Karpas-422 (cell line): ENCODE measurements at regions not wholly inside any gene's neighbourhood (a gene's known extent, or its start where the extent isn't known, plus 50 kb on each side); places are given as distances from the start of the nearest gene placed in this dataset.

Experiments
- DNase-seq: peaks from one replicate; pipeline ENCODE4 v3.0.0-alpha.2; 2015
- H2AFZ ChIP-seq: fragments of 200-600 bp; sonication (generic); 2 replicates; pipeline ENCODE4 v1.6.1; 2014; ENCODE audit warnings: antibody characterized with exemption, low read length, mixed read lengths
- H3K27ac ChIP-seq: fragments of 200-600 bp; sonication (generic); 2 replicates; pipeline ENCODE4 v1.5.1; 2014; ENCODE audit warnings: mild to moderate bottlenecking, low read length, moderate library complexity
- H3K27me3 ChIP-seq: fragments of 200-600 bp; sonication (generic); 2 replicates; pipeline ENCODE4 v1.6.1; 2014; ENCODE audit warnings: low read length, mixed read lengths
- H3K36me3 ChIP-seq: fragments of 200-600 bp; sonication (generic); 2 replicates; pipeline ENCODE4 v1.6.1; 2014; ENCODE audit warnings: low read length, mixed read lengths; ENCODE audit not compliant: insufficient read depth
- H3K4me1 ChIP-seq: fragments of 200-600 bp; sonication (generic); 2 replicates; pipeline ENCODE4 v1.6.1; 2014; ENCODE audit warnings: mild to moderate bottlenecking, low read length, mixed read lengths
- H3K4me2 ChIP-seq: fragments of 200-600 bp; sonication (generic); 2 replicates; pipeline ENCODE4 v1.6.1; 2014; ENCODE audit warnings: low read length, low read depth, mild to moderate bottlenecking; ENCODE audit not compliant: poor library complexity, severe bottlenecking
- H3K4me3 ChIP-seq: fragments of 200-600 bp; sonication (generic); 2 replicates; pipeline ENCODE4 v1.5.1; 2014; ENCODE audit warnings: mild to moderate bottlenecking, antibody characterized with exemption, low read length, mixed read lengths
- H3K79me2 ChIP-seq: fragments of 200-600 bp; sonication (generic); 2 replicates; pipeline ENCODE4 v1.6.1; 2014; ENCODE audit warnings: mild to moderate bottlenecking, low read length, mixed read lengths
- H3K9ac ChIP-seq: fragments of 200-600 bp; sonication (generic); 2 replicates; pipeline ENCODE4 v1.6.0; 2014; ENCODE audit warnings: low read length
- H3K9me2 ChIP-seq: fragments of 200-600 bp; sonication (generic), shearing (Covaris generic); replicated peaks from 2 replicates; pipeline ENCODE4 v1.6.0; 2014; ENCODE audit warnings: mild to moderate bottlenecking, low read length, moderate library complexity; ENCODE audit not compliant: insufficient read depth
- H3K9me3 ChIP-seq: fragments of 300-700, 200-600 bp; sonication (generic); 2 replicates; pipeline ENCODE4 v1.6.1; 2014; ENCODE audit warnings: low read length, mixed read lengths
- H4K20me1 ChIP-seq: fragments of 200-600 bp; sonication (generic); 2 replicates; pipeline ENCODE4 v1.6.1; 2014; ENCODE audit warnings: mild to moderate bottlenecking, antibody characterized with exemption, low read length, low read depth; ENCODE audit not compliant: insufficient read depth

DNA sequence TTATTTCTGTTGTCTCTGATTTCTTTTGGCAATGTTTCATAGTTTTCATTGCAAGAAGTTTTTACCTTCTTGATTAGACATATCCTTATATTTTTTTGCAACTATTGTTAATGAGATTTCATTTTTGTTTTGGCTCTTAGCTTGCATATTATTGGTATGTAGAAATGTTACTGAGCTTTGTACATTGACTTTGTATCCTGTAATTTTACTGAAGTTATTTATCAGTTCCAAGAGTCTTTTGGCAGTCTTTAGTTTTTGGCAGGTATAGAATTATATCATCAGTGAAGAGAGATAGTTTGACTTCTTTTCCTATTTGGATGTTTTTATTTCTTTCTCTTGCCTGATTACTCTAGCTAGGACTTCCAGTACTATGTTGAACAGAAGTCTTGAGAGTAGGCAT lies 375.7 kb downstream of the TDRD3 start:
- H3K79me2 ChIP-seq, result no peaks in the 10 kb centered on the region

DNA sequence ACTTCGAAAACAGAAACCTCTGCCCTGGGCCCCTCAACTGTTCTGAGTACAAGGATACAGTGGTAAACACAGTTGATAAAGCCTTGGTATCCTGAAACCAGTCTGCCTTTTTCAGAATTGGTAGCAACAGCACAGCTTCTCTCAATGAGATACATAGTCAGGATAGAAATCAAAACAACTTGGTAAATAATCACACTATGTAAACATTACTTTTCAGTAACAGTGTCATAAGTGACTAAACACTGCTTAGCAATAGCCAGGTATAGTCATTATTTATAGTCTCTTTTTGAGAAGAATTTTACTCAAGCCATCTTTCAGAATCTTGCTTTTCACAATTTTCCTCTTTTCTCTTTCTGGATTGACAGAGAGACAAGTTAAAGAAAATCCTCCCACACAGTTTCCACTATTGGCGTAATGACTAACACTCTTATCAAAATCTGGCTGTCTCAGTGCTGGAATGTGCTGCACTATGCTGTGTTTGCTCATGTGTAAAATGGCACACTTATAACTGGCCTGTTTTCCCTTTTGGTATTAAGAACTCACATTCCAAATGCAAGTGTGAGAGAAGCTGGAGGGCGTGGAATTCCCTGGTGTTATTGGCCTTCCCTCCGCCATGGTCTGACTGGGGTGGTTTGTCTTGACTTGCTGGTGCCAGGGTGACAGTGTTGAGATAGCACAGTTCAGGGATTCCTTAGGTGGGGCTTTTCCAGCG lies 368.8 kb downstream of the TDRD3 start:
- H3K27ac ChIP-seq, result no peak overlapping the region
- no peaks in the 10 kb centered on the region for H3K4me1 ChIP-seq
- H2AFZ ChIP-seq, result no peak overlapping the region
- no peak for DNase-seq
- no peaks in the 10 kb centered on the region for H3K36me3 ChIP-seq
- H3K27me3 ChIP-seq, result no peaks in the 10 kb centered on the region
- no peak overlapping the region for H3K4me3 ChIP-seq
- H3K9ac ChIP-seq, result no peak overlapping the region
- H3K4me2 ChIP-seq, result no peak overlapping the region
- H3K9me3 ChIP-seq, result no peaks in the 10 kb centered on the region
- no peaks in the 10 kb centered on the region; the same call in none of the 2 replicates for H3K9me2 ChIP-seq
- no peaks in the 10 kb centered on the region for H4K20me1 ChIP-seq
- H3K79me2 ChIP-seq, result no peaks in the 10 kb centered on the region

More for the DNA sequence above, 375.7 kb downstream of the TDRD3 start:
- DNase-seq, result no peak
- no peaks in the 10 kb centered on the region for H4K20me1 ChIP-seq
- no peak overlapping the region for H3K4me3 ChIP-seq
- H3K36me3 ChIP-seq, result no peaks in the 10 kb centered on the region
- H3K9me3 ChIP-seq, result no peaks in the 10 kb centered on the region
- H3K4me1 ChIP-seq, result no peaks in the 10 kb centered on the region
- no peak overlapping the region for H2AFZ ChIP-seq
- H3K27ac ChIP-seq, result no peak overlapping the region
- H3K9ac ChIP-seq, result no peak overlapping the region
- no peaks in the 10 kb centered on the region; the same call in 1 of the 2 replicates for H3K9me2 ChIP-seq
- H3K27me3 ChIP-seq, result no peaks in the 10 kb centered on the region
- no peak overlapping the region for H3K4me2 ChIP-seq

DNA sequence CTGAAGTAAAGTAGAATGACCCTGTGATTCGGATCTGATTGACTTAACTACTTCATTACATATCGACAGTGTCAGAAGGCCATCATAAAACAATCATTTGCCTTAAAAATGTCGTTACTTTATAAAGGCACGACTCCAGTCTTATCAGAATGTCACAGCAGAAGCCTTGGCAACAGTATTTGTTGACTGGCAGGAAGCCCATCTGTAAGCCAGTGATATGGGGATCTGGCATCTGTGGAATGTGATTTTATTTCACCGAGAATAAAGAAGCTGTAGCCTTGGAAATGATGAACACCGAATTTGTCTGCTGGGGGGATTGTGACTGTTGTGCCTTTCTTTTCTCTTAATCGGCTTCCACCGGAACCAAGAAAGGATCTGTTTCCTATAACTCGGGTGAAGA lies 362.5 kb downstream of the TDRD3 start:
- Histone ChIP-seq H3K27me3 (no peaks in the 10 kb centered on the region), H3K9me2 (no peaks in the 10 kb centered on the region; the same call in 1 of the 2 replicates), H3K9me3 (no peaks in the 10 kb centered on the region), H4K20me1 (no peaks in the 10 kb centered on the region), H2AFZ (no peak overlapping the region), H3K4me1 (no peaks in the 10 kb centered on the region), H3K4me2 (no peak overlapping the region), H3K79me2 (no peaks in the 10 kb centered on the region), H3K36me3 (no peaks in the 10 kb centered on the region), H3K4me3 (no peak overlapping the region), H3K9ac (no peak overlapping the region), H3K27ac (no peak overlapping the region)
- DNase-seq, result no peak

DNA sequence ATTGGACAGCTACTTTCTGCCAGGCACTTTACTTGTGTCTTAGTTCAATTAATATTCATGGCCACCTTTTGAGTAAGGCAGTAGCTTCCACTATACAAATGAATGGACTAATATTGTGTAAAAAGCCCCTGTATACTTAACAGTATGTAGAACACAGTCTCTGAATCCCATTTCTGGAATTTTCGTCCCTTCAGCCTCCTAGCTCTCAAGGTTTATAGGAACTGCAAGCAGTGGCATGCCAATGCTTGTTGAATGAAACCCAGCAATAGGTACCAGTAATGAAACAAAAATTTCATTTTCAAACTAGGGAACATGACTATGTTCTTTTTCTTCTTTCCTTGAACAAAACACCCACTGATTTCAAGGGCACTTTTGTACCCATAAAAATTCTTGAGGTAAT lies 361.6 kb downstream of the TDRD3 start:
- Histone ChIP-seq H3K36me3 (no peaks in the 10 kb centered on the region), H3K27me3 (no peaks in the 10 kb centered on the region), H3K79me2 (no peaks in the 10 kb centered on the region), H3K27ac (no peak overlapping the region), H3K4me1 (no peaks in the 10 kb centered on the region), H3K4me2 (no peak overlapping the region), H3K4me3 (no peak overlapping the region), H3K9me3 (no peaks in the 10 kb centered on the region), H3K9me2 (no peaks in the 10 kb centered on the region; the same call in 1 of the 2 replicates), H2AFZ (no peak overlapping the region), H4K20me1 (no peaks in the 10 kb centered on the region), H3K9ac (no peak overlapping the region)
- DNase-seq, result no peak

DNA sequence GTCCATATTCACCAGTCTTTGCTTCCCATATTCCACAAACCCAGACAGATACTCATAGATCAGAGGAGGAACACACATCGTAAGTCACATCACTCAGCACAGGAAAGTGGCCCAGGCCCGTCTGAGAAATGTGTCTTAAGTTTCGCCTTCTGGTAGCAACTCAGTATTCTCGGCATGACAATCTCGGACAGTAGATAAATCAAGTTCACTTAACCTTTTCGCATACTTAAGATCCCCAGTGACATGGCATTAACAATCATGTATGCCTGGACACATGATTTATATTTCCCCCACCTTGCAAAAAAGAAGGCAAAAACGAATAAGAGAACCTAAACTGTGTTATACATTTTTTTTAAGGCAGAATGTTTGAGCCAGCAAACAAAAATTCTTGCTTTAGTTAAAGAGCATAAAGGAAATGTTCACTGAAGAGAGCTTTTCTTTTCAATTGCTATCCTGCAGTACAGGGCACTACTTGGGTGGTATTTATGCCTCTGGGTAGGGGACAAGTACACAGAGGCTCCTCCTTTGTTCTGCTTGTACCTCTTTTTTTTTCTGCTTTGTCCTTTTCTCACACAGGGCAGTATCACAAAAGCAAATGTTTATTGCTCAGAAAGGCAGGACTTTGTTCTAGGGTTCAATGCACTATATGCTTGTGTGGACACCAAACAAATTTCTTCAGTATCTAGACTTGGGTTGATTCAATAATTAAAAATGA lies 360.6 kb downstream of the TDRD3 start:
- H3K4me3 ChIP-seq, result no peak overlapping the region

DNA sequence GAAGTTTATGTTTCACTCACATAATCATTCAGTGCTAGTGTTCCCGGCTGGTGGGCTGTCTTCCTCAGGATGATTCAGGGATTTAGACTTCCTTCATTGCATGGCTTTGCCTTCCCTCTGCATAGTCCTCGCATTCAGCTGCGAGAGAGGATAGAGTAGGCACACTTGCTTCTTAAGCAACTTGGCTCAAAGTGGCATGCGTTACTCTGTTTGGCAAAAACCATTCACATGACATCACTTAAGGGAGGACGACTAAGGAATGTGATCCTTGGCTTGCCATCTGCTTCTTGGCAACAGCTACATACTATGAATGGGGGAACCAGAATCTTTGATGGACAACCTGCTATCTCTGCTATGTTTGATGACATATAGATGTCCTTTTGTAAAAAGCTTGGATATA lies 359.3 kb downstream of the TDRD3 start:
- H4K20me1 ChIP-seq, result no peaks in the 10 kb centered on the region
- H3K4me2 ChIP-seq, result no peak overlapping the region
- no peak for DNase-seq
- H3K79me2 ChIP-seq, result no peaks in the 10 kb centered on the region
- no peaks in the 10 kb centered on the region for H3K4me1 ChIP-seq
- no peak overlapping the region for H3K4me3 ChIP-seq
- H3K36me3 ChIP-seq, result no peaks in the 10 kb centered on the region
- no peak overlapping the region for H2AFZ ChIP-seq
- no peaks in the 10 kb centered on the region for H3K9me3 ChIP-seq
- no peak overlapping the region for H3K27ac ChIP-seq
- H3K27me3 ChIP-seq, result no peaks in the 10 kb centered on the region
- no peaks in the 10 kb centered on the region for H3K9me2 ChIP-seq
- H3K9ac ChIP-seq, result no peak overlapping the region

More for the DNA sequence above, 360.6 kb downstream of the TDRD3 start:
- H3K9me3 ChIP-seq, result no peaks in the 10 kb centered on the region
- no peak overlapping the region for H3K9ac ChIP-seq
- H3K79me2 ChIP-seq, result no peaks in the 10 kb centered on the region
- no peaks in the 10 kb centered on the region for H3K36me3 ChIP-seq
- H3K27ac ChIP-seq, result no peak overlapping the region
- no peaks in the 10 kb centered on the region; the same call in 1 of the 2 replicates for H3K9me2 ChIP-seq
- no peak overlapping the region for H3K4me2 ChIP-seq
- DNase-seq, result no peak
- H3K4me1 ChIP-seq, result no peaks in the 10 kb centered on the region
- no peak overlapping the region for H2AFZ ChIP-seq
- H3K27me3 ChIP-seq, result no peaks in the 10 kb centered on the region
- H4K20me1 ChIP-seq, result no peaks in the 10 kb centered on the region

DNA sequence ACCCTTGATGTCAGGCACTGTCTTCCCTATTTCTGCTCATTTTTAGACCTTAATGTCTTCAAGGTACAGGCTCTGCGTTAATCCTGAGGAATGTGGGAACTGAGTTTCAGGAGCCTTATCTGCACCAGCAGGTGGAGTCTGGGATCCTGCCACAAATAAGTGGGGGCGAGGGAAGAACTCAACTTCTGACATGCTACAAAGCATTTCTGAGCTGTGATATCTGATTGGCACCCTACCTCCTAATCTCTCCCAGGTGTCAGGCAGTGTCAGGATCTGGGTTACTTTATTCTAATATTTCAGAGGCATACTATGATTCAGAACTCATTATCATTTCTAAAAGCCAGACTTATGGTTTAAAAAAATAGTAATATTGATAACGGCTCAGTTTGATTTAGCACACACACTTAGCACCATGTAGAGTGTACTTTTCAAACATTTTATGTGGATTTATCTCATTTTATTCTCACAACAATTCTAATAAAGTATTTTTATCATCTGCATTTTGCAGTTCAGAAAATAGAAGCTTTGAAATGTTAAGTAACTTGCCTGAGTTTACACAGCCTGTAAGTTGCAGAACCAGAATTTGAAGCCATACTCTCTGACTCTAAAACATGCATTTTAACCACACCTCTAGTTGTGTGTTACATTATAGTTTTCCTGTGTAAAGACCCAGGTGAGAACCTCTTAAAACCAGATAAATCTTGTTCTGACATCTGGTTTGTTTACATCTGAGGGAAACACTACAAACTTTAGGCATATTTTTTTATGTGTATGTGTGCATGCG lies 358.6 kb downstream of the TDRD3 start:
- no peak overlapping the region for H3K27ac ChIP-seq
- no peak overlapping the region for H2AFZ ChIP-seq
- H3K4me2 ChIP-seq, result no peak overlapping the region
- H3K9me2 ChIP-seq, result no peaks in the 10 kb centered on the region
- no peaks in the 10 kb centered on the region for H3K36me3 ChIP-seq
- H3K9me3 ChIP-seq, result no peaks in the 10 kb centered on the region
- H3K4me1 ChIP-seq, result no peaks in the 10 kb centered on the region
- H3K27me3 ChIP-seq, result no peaks in the 10 kb centered on the region
- no peaks in the 10 kb centered on the region for H3K79me2 ChIP-seq
- H3K4me3 ChIP-seq, result no peak overlapping the region
- H3K9ac ChIP-seq, result no peak overlapping the region
- no peak for DNase-seq
- H4K20me1 ChIP-seq, result no peaks in the 10 kb centered on the region
